OCI-LY7 (cell line): ENCODE measurements at regions not wholly inside any gene's neighbourhood (a gene's known extent, or its start where the extent isn't known, plus 50 kb on each side); places are given as distances from the start of the nearest gene placed in this dataset.

Source experiments
- CTCF ChIP-seq: fragments of 200-600 bp; sonication (generic); conservative IDR thresholded peaks from 2 replicates; pipeline ENCODE4 v1.5.1; 2014; ENCODE audit warnings: mild to moderate bottlenecking, antibody characterized with exemption, low read length, moderate library complexity, mixed read lengths
- EZH2phosphoT487 ChIP-seq: fragments of 200-600 bp; sonication (generic); IDR thresholded peaks from 2 replicates; pipeline ENCODE4 v1.6.1; 2018; ENCODE audit warnings: low read depth, borderline replicate concordance, mild to moderate bottlenecking, mixed run types, antibody characterized with exemption, low read length, moderate library complexity, mixed read lengths

GRCh38 chr2:824954-825353, 125.7 kb upstream of the SNTG2 start:
- no peak for TF ChIP-seq CTCF
- no peak for TF ChIP-seq EZH2phosphoT487
